H1 (cell line): ENCODE measurements at regions not wholly inside any gene's neighbourhood (a gene's known extent, or its start where the extent isn't known, plus 50 kb on each side); places are given as distances from the start of the nearest gene placed in this dataset.

Experiments used
- CTCF ChIA-PET: fragments of 300-600 bp; sonication (Branson Sonifier 250); formaldehyde crosslinking; loops from one replicate; lab custom pipeline; 2021; ENCODE audit not compliant: partially characterized antibody; lab: Charles Lee
- POLR2A ChIA-PET: fragments of 300-600 bp; sonication (Branson Sonifier 250); formaldehyde crosslinking; loops from one replicate; lab custom pipeline; 2021; ENCODE audit warnings: inconsistent platforms; ENCODE audit not compliant: partially characterized antibody; lab: Charles Lee
- DNase-seq, 2 experiments: peaks; one replicate each; pipeline versions ENCODE4 v3.0.0 to v3.0.0-alpha.2; 2010 to 2022; ENCODE audit warnings: low spot score in 2 of 2, low read depth in 1 of 2, mixed read lengths in 1 of 2
- FAIRE-seq: peaks from 2 replicates; lab custom pipeline; 2011; peaks lifted over from hg19 to GRCh38; lab: Jason Lieb, UNC
- H2AFZ ChIP-seq: 2 replicates; pipeline ENCODE4 v1.8.1; 2012; ENCODE audit warnings: low read length, inconsistent platforms
- H2AK5ac ChIP-seq: 2 replicates; pipeline ENCODE4 v1.6.1; 2013; ENCODE audit warnings: low read depth, low read length
- H2BK120ac ChIP-seq: replicated peaks from 2 replicates; pipeline ENCODE3; 2013; ENCODE audit warnings: low read depth, low read length, inconsistent platforms
- H2BK12ac ChIP-seq: 2 replicates; pipeline ENCODE4 v1.6.1; 2013; ENCODE audit warnings: low read depth, low read length
- H2BK15ac ChIP-seq: 2 replicates; pipeline ENCODE4 v1.6.1; 2013; ENCODE audit warnings: low read length
- H2BK20ac ChIP-seq: 2 replicates; pipeline ENCODE4 v1.6.1; 2013; ENCODE audit warnings: low read length
- H2BK5ac ChIP-seq: 2 replicates; pipeline ENCODE4 v1.6.1; 2013; ENCODE audit warnings: low read depth, low read length
- H3K14ac ChIP-seq: 2 replicates; pipeline ENCODE4 v1.6.1; 2013; ENCODE audit warnings: inconsistent platforms; ENCODE audit not compliant: insufficient read length
- H3K18ac ChIP-seq: 2 replicates; pipeline ENCODE4 v1.6.1; 2013; ENCODE audit warnings: low read length; ENCODE audit errors: extremely low read depth
- H3K23ac ChIP-seq: 2 replicates; pipeline ENCODE4 v1.6.1; 2013; ENCODE audit warnings: inconsistent platforms; ENCODE audit not compliant: insufficient read length
- H3K23me2 ChIP-seq: 2 replicates; pipeline ENCODE4 v1.6.1; 2013; ENCODE audit warnings: low read depth, low read length
- H3K27ac ChIP-seq: 2 replicates; pipeline ENCODE4 v1.6.1; 2011; ENCODE audit warnings: low read depth, low read length, inconsistent platforms
- H3K27me3 ChIP-seq, 4 experiments: replicated peaks in 1 of 4; 1 replicate in 1 of 4; 2 replicates in 3 of 4; pipeline versions ENCODE4 v1.6.1 to v1.8.1; 2011 to 2013; ENCODE audit warnings: low read length in 3 of 4, mild to moderate bottlenecking in 3 of 4, inconsistent platforms in 2 of 4, mixed read lengths in 2 of 4, moderate library complexity in 1 of 4; ENCODE audit not compliant: control insufficient read depth in 3 of 4, insufficient read depth in 3 of 4; ENCODE audit errors: extremely low read depth in 1 of 4
- H3K36me3 ChIP-seq, 4 experiments: 2 replicates each; pipeline versions ENCODE4 v1.6.1 to v1.8.1; 2011 to 2013; ENCODE audit warnings: mild to moderate bottlenecking in 4 of 4, low read length in 3 of 4, moderate library complexity in 2 of 4, control low read depth in 1 of 4, inconsistent platforms in 1 of 4; ENCODE audit not compliant: insufficient read depth in 4 of 4, control insufficient read depth in 2 of 4
- H3K4ac ChIP-seq: replicated peaks from 2 replicates; pipeline ENCODE3; 2013; ENCODE audit warnings: low read length, low read depth, mixed read lengths, inconsistent platforms; ENCODE audit not compliant: insufficient read length
- H3K4me1 ChIP-seq, 4 experiments: replicated peaks in 1 of 4; 1 replicate in 1 of 4; 2 replicates in 3 of 4; pipeline versions ENCODE4 v1.6.1 to v1.8.1; 2011 to 2013; ENCODE audit warnings: low read length in 3 of 4, inconsistent platforms in 2 of 4, mixed read lengths in 1 of 4; ENCODE audit not compliant: insufficient read depth in 4 of 4, control insufficient read depth in 3 of 4
- H3K4me2 ChIP-seq, 2 experiments: 2 replicates each; pipeline versions ENCODE4 v1.6.1 to v1.8.1; 2011 to 2013; ENCODE audit warnings: low read depth in 2 of 2, low read length in 2 of 2, control low read depth in 1 of 2, inconsistent platforms in 1 of 2, mild to moderate bottlenecking in 1 of 2; ENCODE audit not compliant: insufficient read depth in 1 of 2
- H3K4me3 ChIP-seq, 4 experiments: fragments of 200-600, 300-600 bp in 1 of 4; sonication (generic), shearing (Covaris generic), sonication (Bioruptor Twin) in 1 of 4; 2 replicates each; pipeline versions ENCODE4 v1.5.1 to v1.8.1; 2011 to 2016; ENCODE audit warnings: low read length in 4 of 4, low read depth in 3 of 4, control low read depth in 2 of 4, inconsistent platforms in 2 of 4, mild to moderate bottlenecking in 2 of 4, mixed read lengths in 1 of 4, moderate library complexity in 1 of 4; ENCODE audit not compliant: insufficient read depth in 2 of 4; ENCODE audit errors: extremely low read depth in 1 of 4
- H3K56ac ChIP-seq: replicated peaks from 2 replicates; pipeline ENCODE3; 2013; ENCODE audit warnings: low read depth, mild to moderate bottlenecking, mixed read lengths, low read length, inconsistent platforms; ENCODE audit not compliant: insufficient read length
- H3K79me1 ChIP-seq: 2 replicates; pipeline ENCODE4 v1.6.1; 2013; ENCODE audit warnings: low read depth, low read length, control low read depth
- H3K79me2 ChIP-seq, 2 experiments: 2 replicates each; pipeline versions ENCODE4 v1.6.1 to v1.8.1; 2012 to 2013; ENCODE audit warnings: low read length in 2 of 2, mild to moderate bottlenecking in 2 of 2, inconsistent platforms in 1 of 2; ENCODE audit not compliant: insufficient read depth in 2 of 2, control insufficient read depth in 1 of 2
- H3K9ac ChIP-seq, 4 experiments: replicated peaks in 1 of 4; 1 replicate in 1 of 4; 2 replicates in 3 of 4; pipeline versions ENCODE4 v1.6.1 to v1.8.1; 2011 to 2013; ENCODE audit warnings: low read depth in 3 of 4, low read length in 3 of 4, control low read depth in 2 of 4, mild to moderate bottlenecking in 2 of 4, moderate library complexity in 2 of 4, inconsistent platforms in 1 of 4; ENCODE audit errors: extremely low read depth in 1 of 4
- H3K9me3 ChIP-seq, 2 experiments: 2 replicates each; pipeline versions ENCODE4 v1.6.1 to v1.8.1; 2012 to 2013; ENCODE audit warnings: mild to moderate bottlenecking in 2 of 2, moderate library complexity in 2 of 2, control low read depth in 1 of 2, inconsistent platforms in 1 of 2, low read depth in 1 of 2, low read length in 1 of 2, mixed read lengths in 1 of 2; ENCODE audit not compliant: insufficient read depth in 2 of 2
- H4K20me1 ChIP-seq, 2 experiments: replicated peaks in 1 of 2; 2 replicates each; pipeline versions ENCODE3 to v1.8.1; 2011 to 2013; ENCODE audit warnings: inconsistent platforms in 2 of 2, low read length in 2 of 2, mild to moderate bottlenecking in 1 of 2; ENCODE audit not compliant: insufficient read depth in 2 of 2, control insufficient read depth in 1 of 2
- H4K5ac ChIP-seq: 2 replicates; pipeline ENCODE4 v1.6.1; 2013; ENCODE audit warnings: low read length, low read depth, mixed read lengths, inconsistent platforms; ENCODE audit not compliant: insufficient read length
- H4K8ac ChIP-seq: 2 replicates; pipeline ENCODE4 v1.8.0; 2013; ENCODE audit warnings: mild to moderate bottlenecking, moderate library complexity, low read length, inconsistent platforms; ENCODE audit not compliant: insufficient read depth; ENCODE audit errors: extremely low read depth
- H4K91ac ChIP-seq: replicated peaks from 2 replicates; pipeline ENCODE3; 2013; ENCODE audit warnings: low read length, mixed read lengths, inconsistent platforms; ENCODE audit not compliant: insufficient read length
- CEBPB ChIP-seq: IDR thresholded peaks from 2 replicates; pipeline ENCODE4 v1.6.1; 2012; ENCODE audit warnings: low read depth, low read length
- CHD1 ChIP-seq: IDR thresholded peaks from 2 replicates; pipeline ENCODE4 v1.6.1; 2012; ENCODE audit warnings: low read depth, low read length, improper control_type of control experiment
- CTBP2 ChIP-seq: IDR thresholded peaks from 2 replicates; pipeline ENCODE4 v1.7.0; 2011; ENCODE audit warnings: borderline replicate concordance, mild to moderate bottlenecking, moderate library complexity, mixed read lengths, low read length; ENCODE audit not compliant: insufficient read depth, insufficient read length
- HDAC2 ChIP-seq, 2 experiments: fragments of 300-600 bp in 1 of 2; sonication (generic) in 1 of 2; IDR thresholded peaks; 2 replicates each; pipeline ENCODE4 v1.6.1; 2011 to 2012; ENCODE audit warnings: low read depth in 2 of 2, low read length in 2 of 2, mild to moderate bottlenecking in 2 of 2, moderate library complexity in 2 of 2, borderline replicate concordance in 1 of 2, inconsistent platforms in 1 of 2
- RFX5 ChIP-seq: IDR thresholded peaks from 2 replicates; pipeline ENCODE4 v1.6.1; 2011; ENCODE audit warnings: low read depth, low read length, improper control_type of control experiment, borderline replicate concordance
- RXRA ChIP-seq: IDR thresholded peaks from 2 replicates; pipeline ENCODE4 v1.6.1; 2011; ENCODE audit warnings: low read depth, mild to moderate bottlenecking, low read length, moderate library complexity; ENCODE audit not compliant: insufficient read depth
- SP2 ChIP-seq: IDR thresholded peaks from 2 replicates; pipeline ENCODE4 v1.6.1; 2012; ENCODE audit warnings: mild to moderate bottlenecking, low read length, inconsistent platforms
- SRF ChIP-seq: IDR thresholded peaks from 2 replicates; pipeline ENCODE4 v1.6.1; 2011; ENCODE audit warnings: mild to moderate bottlenecking, low read depth, low read length, moderate library complexity
- SUZ12 ChIP-seq: fragments of 200-600 bp; sonication (generic); IDR thresholded peaks from 2 replicates; pipeline ENCODE4 v1.6.1; 2012; ENCODE audit warnings: mild to moderate bottlenecking, inconsistent platforms, low read length, moderate library complexity, mixed read lengths
- TAF7 ChIP-seq: optimal IDR thresholded peaks from 2 replicates; pipeline ENCODE3; 2011; ENCODE audit warnings: low read depth, mild to moderate bottlenecking, inconsistent platforms, low read length, moderate library complexity, borderline replicate concordance
- TCF12 ChIP-seq: IDR thresholded peaks from 2 replicates; pipeline ENCODE4 v1.6.1; 2011; ENCODE audit warnings: low read depth, mild to moderate bottlenecking, low read length
- WGBS, 2 experiments: shearing (Covaris generic) in 1 of 2; methylation state at CpG; one replicate each; pipeline versions ENCODE4 v1.1.6 to v1.1.7; 2013 to 2015; ENCODE audit warnings: low lambda C conversion rate in 2 of 2, mixed read lengths in 2 of 2, inconsistent platforms in 1 of 2, low coverage in 1 of 2, missing lambda C conversion rate in 1 of 2; ENCODE audit not compliant: insufficient replicate concordance in 2 of 2, insufficient coverage in 1 of 2, insufficient read length in 1 of 2; ENCODE audit errors: extremely low coverage in 1 of 2, missing lambda C conversion rate in 1 of 2; 5-methylcytosine and 5-hydroxymethylcytosine counted together

DNA sequence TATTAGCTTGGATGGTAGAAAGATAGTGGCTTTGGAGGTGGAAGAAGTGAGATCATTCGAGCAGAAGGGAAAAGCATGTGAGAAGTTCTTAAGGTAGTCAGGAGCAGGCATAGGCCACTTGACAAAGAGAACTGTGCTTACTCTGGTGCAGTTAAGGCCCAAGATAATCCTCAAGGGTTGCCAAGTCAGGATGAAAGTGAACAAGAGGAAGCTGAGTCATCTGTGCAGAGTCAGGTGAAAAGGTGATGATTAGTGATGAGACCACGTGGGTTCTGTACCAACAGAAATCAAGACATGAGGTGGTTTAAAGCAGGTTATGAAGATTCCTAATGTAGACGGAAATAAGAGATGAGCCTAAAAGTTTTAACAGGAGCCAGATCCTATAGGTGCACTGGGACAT is 369.8 kb downstream of the DTHD1 start:
- Histone ChIP-seq H2BK20ac (no peak overlapping the region), H4K8ac (no peak overlapping the region), H2AFZ (no peak overlapping the region), H3K18ac (no peak overlapping the region), H3K36me3 (no peaks in the 10 kb centered on the region), H3K14ac (no peak overlapping the region), H3K27me3 (no peaks in the 10 kb centered on the region), H2BK15ac (no peak overlapping the region), H3K4me2 (no peak overlapping the region), H3K4me3 (no peak overlapping the region), H3K4ac (no peak overlapping the region), H3K23me2 (no peaks in the 10 kb centered on the region), H3K9ac (no peak overlapping the region), H3K23ac (no peak overlapping the region), H3K9me3 (no peaks in the 10 kb centered on the region), H3K79me2 (no peaks in the 10 kb centered on the region), H3K27ac (no peak overlapping the region), H2AK5ac (no peak overlapping the region), H4K5ac (no peak overlapping the region), H4K20me1 (no peaks in the 10 kb centered on the region), H2BK5ac (no peak overlapping the region), H4K91ac (no peak overlapping the region), H3K56ac (no peak overlapping the region), H3K79me1 (no peaks in the 10 kb centered on the region), H2BK120ac (no peak overlapping the region), H2BK12ac (no peak overlapping the region), H3K4me1 (no peaks in the 10 kb centered on the region)
- ChIA-PET CTCF (no interaction called here), POLR2A (no interaction called here)
- DNase-seq (no peak), FAIRE-seq (no peak)
- 89% methylated on average over 3 of the region's 3 CpGs; no CpG with 5 or more reads in 1 of the 2 experiments for WGBS, 2 experiments
- no peak for TF ChIP-seq TAF7
- no peak for TF ChIP-seq HDAC2 (IDR thresholded peaks at IDR 0.05; ENCODE audit: borderline replicate concordance in 1 of 2, low read depth in 2 of 2, low read length in 2 of 2)
- no peak for TF ChIP-seq SP2
- TF ChIP-seq TCF12 = no peak
- no peak for TF ChIP-seq CTBP2
- no peak for TF ChIP-seq CHD1
- TF ChIP-seq CEBPB = no peak
- no peak for TF ChIP-seq SRF
- TF ChIP-seq RFX5 = no peak
- no peak for TF ChIP-seq SUZ12
- no peak for TF ChIP-seq RXRA
